NCI-H69 (cell line): ENCODE measurements at regions not wholly inside any gene's neighbourhood (a gene's known extent, or its start where the extent isn't known, plus 50 kb on each side); places are given as distances from the start of the nearest gene placed in this dataset.

Source experiments
- DNase-seq: peaks from one replicate; lab custom pipeline; 2025; lab: John Stamatoyannopoulos, UW

- DNase-seq: no peak
Measured at GRCh38 chr19:33898062-33898677, 101.5 kb downstream of the KCTD15 start.

- DNase-seq: no peak
Measured at GRCh38 chr19:33900817-33901216, 104.1 kb downstream of the KCTD15 start.

- DNase-seq: no peak
Measured at GRCh38 chr19:33902395-33902794, 105.7 kb downstream of the KCTD15 start.

- DNase-seq: peak; percentile 5
Measured at GRCh38 chr19:33902802-33903488, 106.3 kb downstream of the KCTD15 start.

GRCh38 chr19:33903489-33903850 lies 106.8 kb downstream of the KCTD15 start:
- DNase-seq: no peak

- DNase-seq: no peak
Measured at GRCh38 chr19:33904681-33905080, 108.0 kb downstream of the KCTD15 start.

GRCh38 chr19:33905473-33905936 lies 108.8 kb downstream of the KCTD15 start:
- DNase-seq: no peak

GRCh38 chr19:33905937-33906577 lies 109.4 kb downstream of the KCTD15 start:
- no peak for DNase-seq

- DNase-seq: no peak
Measured at GRCh38 chr19:33906578-33907335, 110.1 kb downstream of the KCTD15 start.

- DNase-seq: no peak
Measured at GRCh38 chr19:33910922-33911321, 114.3 kb downstream of the KCTD15 start.

- no peak for DNase-seq
Measured at GRCh38 chr19:33914599-33914998, 117.9 kb downstream of the KCTD15 start.

GRCh38 chr19:33916792-33917191 lies 120.1 kb downstream of the KCTD15 start:
- DNase-seq: no peak

- no peak for DNase-seq
Measured at GRCh38 chr19:33919291-33919690, 122.6 kb downstream of the KCTD15 start.

GRCh38 chr19:33921165-33921564 lies 124.5 kb downstream of the KCTD15 start:
- DNase-seq: no peak

- no peak for DNase-seq
Measured at GRCh38 chr19:33926306-33926705, 129.6 kb downstream of the KCTD15 start.

- DNase-seq: no peak
Measured at GRCh38 chr19:33927789-33928457, 131.3 kb downstream of the KCTD15 start.

- no peak for DNase-seq
Measured at GRCh38 chr19:33928458-33928950, 131.8 kb downstream of the KCTD15 start.

GRCh38 chr19:33933931-33934330 lies 137.3 kb downstream of the KCTD15 start:
- no peak for DNase-seq

GRCh38 chr19:33938821-33939220 lies 142.2 kb downstream of the KCTD15 start:
- no peak for DNase-seq

- DNase-seq: no peak
Measured at GRCh38 chr19:33941133-33941532, 144.5 kb downstream of the KCTD15 start.

GRCh38 chr19:33946535-33947264 lies 150.0 kb downstream of the KCTD15 start:
- DNase-seq: no peak
